B cell (primary cell): ENCODE measurements at regions not wholly inside any gene's neighbourhood (a gene's known extent, or its start where the extent isn't known, plus 50 kb on each side); places are given as distances from the start of the nearest gene placed in this dataset.

Experiments used
- EZH2 ChIP-seq: IDR thresholded peaks from 2 replicates; pipeline ENCODE4 v1.6.1; 2012; ENCODE audit warnings: borderline replicate concordance, low read depth, mild to moderate bottlenecking, moderate library complexity, low read length; ENCODE audit not compliant: insufficient read depth, poor library complexity, severe bottlenecking
- TF ChIP-seq, protein P1 (sequence below): fragments of 200-600 bp; IDR thresholded peaks from one replicate; pipeline ENCODE4 v1.8.0; 2022; ENCODE audit warnings: antibody characterized with exemption, mild to moderate bottlenecking

GRCh38 chr12:94831081-94831751, 172.3 kb downstream of the NDUFA12 start:
- TF ChIP-seq, protein P1, sequence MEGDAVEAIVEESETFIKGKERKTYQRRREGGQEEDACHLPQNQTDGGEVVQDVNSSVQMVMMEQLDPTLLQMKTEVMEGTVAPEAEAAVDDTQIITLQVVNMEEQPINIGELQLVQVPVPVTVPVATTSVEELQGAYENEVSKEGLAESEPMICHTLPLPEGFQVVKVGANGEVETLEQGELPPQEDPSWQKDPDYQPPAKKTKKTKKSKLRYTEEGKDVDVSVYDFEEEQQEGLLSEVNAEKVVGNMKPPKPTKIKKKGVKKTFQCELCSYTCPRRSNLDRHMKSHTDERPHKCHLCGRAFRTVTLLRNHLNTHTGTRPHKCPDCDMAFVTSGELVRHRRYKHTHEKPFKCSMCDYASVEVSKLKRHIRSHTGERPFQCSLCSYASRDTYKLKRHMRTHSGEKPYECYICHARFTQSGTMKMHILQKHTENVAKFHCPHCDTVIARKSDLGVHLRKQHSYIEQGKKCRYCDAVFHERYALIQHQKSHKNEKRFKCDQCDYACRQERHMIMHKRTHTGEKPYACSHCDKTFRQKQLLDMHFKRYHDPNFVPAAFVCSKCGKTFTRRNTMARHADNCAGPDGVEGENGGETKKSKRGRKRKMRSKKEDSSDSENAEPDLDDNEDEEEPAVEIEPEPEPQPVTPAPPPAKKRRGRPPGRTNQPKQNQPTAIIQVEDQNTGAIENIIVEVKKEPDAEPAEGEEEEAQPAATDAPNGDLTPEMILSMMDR, result no peak
- TF ChIP-seq EZH2, result no peak
